Upper lobe of left lung (tissue), 4 donors: ENCODE measurements at regions not wholly inside any gene's neighbourhood (a gene's known extent, or its start where the extent isn't known, plus 50 kb on each side); places are given as distances from the start of the nearest gene placed in this dataset.

Experiments used
- CTCF ChIP-seq, 6 experiments: fragments of 450-650 bp in 4 of 6; fragments of 200-600 bp in 2 of 6; sonication (generic) in 2 of 6; IDR thresholded peaks; one replicate each; pipeline ENCODE4 v1.5.1; 2016 to 2019; ENCODE audit warnings: antibody characterized with exemption in 6 of 6
- EP300 ChIP-seq, 4 donors: sonication (generic); formaldehyde crosslinking; IDR thresholded peaks; one replicate each; pipeline ENCODE4 v1.5.1; 2017; ENCODE audit warnings: antibody characterized with exemption in 4 of 4, control low read depth in 2 of 4
- POLR2A ChIP-seq, 4 donors: fragments of 450-650 bp; IDR thresholded peaks; one replicate each; pipeline ENCODE4 v1.5.1; 2016 to 2017; ENCODE audit warnings: antibody characterized with exemption in 4 of 4, mild to moderate bottlenecking in 2 of 4
- POLR2AphosphoS5 ChIP-seq, 2 donors: sonication (generic); formaldehyde crosslinking; IDR thresholded peaks; one replicate each; pipeline ENCODE4 v1.5.1; 2017; ENCODE audit warnings: antibody characterized with exemption in 2 of 2

GRCh38 chr14:43285575-43285974 is 1221.5 kb downstream of the FSCB start:
- TF ChIP-seq POLR2AphosphoS5 (IDR thresholded peaks at IDR 0.05), result no peak
- no peak for TF ChIP-seq CTCF (IDR thresholded peaks at IDR 0.05)
- TF ChIP-seq EP300 (IDR thresholded peaks at IDR 0.05), result no peak
- TF ChIP-seq POLR2A (IDR thresholded peaks at IDR 0.05), result no peak
